GM19452 (cell line): ENCODE measurements at regions not wholly inside any gene's neighbourhood (a gene's known extent, or its start where the extent isn't known, plus 50 kb on each side); places are given as distances from the start of the nearest gene placed in this dataset.
"Not testable (repeated sequence)": the region's sequence is repeated elsewhere in the genome, so short reads cannot be mapped to it uniquely, and the experiment has no call there.

Experiments
- ATAC-seq: cut with Tn5 transposase; IDR thresholded peaks from one replicate; pipeline ENCODE4 v1.9.1; 2021; ENCODE audit not compliant: unreplicated experiment

- not testable (repeated sequence) for ATAC-seq
Measured at GRCh38 chr6:115121513-115121912, 778.7 kb upstream of the HS3ST5 start.

- ATAC-seq = no peak
Measured at GRCh38 chr6:115120391-115120790, 777.6 kb upstream of the HS3ST5 start.

- no peak for ATAC-seq
Measured at GRCh38 chr6:115091461-115091860, 748.6 kb upstream of the HS3ST5 start.

GRCh38 chr6:115078555-115078954 is 735.7 kb upstream of the HS3ST5 start:
- ATAC-seq = no peak

- ATAC-seq = no peak
Measured at GRCh38 chr6:115071962-115072361, 729.1 kb upstream of the HS3ST5 start.

- no peak for ATAC-seq
Measured at GRCh38 chr6:115067690-115068447, 725.0 kb upstream of the HS3ST5 start.

- no peak for ATAC-seq
Measured at GRCh38 chr6:115064680-115065079, 721.9 kb upstream of the HS3ST5 start.

- ATAC-seq = no peak
Measured at GRCh38 chr6:115060581-115060980, 717.8 kb upstream of the HS3ST5 start.

- ATAC-seq = no peak
Measured at GRCh38 chr6:115058414-115059211, 715.8 kb upstream of the HS3ST5 start.

- no peak for ATAC-seq
Measured at GRCh38 chr6:115055579-115055978, 712.8 kb upstream of the HS3ST5 start.

GRCh38 chr6:115054242-115054641 is 711.4 kb upstream of the HS3ST5 start:
- not testable (repeated sequence) for ATAC-seq

- ATAC-seq = no peak
Measured at GRCh38 chr6:115053169-115053860, 710.5 kb upstream of the HS3ST5 start.

GRCh38 chr6:115016593-115016992 is 673.8 kb upstream of the HS3ST5 start:
- no peak for ATAC-seq

- ATAC-seq = no peak
Measured at GRCh38 chr6:115004982-115005381, 662.2 kb upstream of the HS3ST5 start.

- no peak for ATAC-seq
Measured at GRCh38 chr6:115004204-115004603, 661.4 kb upstream of the HS3ST5 start.

GRCh38 chr6:115001731-115002350 is 659.0 kb upstream of the HS3ST5 start:
- peak; percentile 36 for ATAC-seq

GRCh38 chr6:115000736-115001135 is 657.9 kb upstream of the HS3ST5 start:
- ATAC-seq = no peak

- ATAC-seq = peak; percentile 5
Measured at GRCh38 chr6:114998492-114998891, 655.7 kb upstream of the HS3ST5 start.

- peak; percentile 62 for ATAC-seq
Measured at GRCh38 chr6:114997813-114998292, 655.0 kb upstream of the HS3ST5 start.

- ATAC-seq = no peak
Measured at GRCh38 chr6:114995526-114995925, 652.7 kb upstream of the HS3ST5 start.
